Kidney glomerular epithelial cell (primary cell): ENCODE measurements at regions not wholly inside any gene's neighbourhood (a gene's known extent, or its start where the extent isn't known, plus 50 kb on each side); places are given as distances from the start of the nearest gene placed in this dataset.
A peak's percentile ranks its signal among the peaks of the same experiment; 100 is the strongest.

ENCODE experiments used
- DNase-seq: peaks from one replicate; lab custom pipeline; 2025; lab: John Stamatoyannopoulos, UW

- no peak for DNase-seq
Observed at GRCh38 chr1:106568201-106568974, 488.1 kb upstream of the PRMT6 start.

DNA sequence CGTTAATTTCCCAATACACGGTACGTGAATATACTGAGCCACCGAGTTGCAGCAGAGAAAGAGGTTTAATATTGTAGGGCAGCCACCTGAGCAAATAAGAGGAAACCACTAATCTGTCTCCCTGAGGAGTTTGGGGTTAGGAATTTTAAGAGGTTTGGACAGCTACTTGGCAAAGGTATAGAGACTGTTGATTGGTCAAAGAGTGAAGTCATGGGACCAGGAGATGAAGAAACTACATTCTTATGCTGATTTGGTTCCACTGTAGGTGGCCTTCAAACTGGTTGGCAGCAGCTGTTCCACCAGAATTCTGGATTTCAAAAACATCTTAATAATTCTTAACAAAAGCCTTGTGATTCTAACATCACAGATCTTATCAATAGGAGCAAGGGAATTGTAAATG is 485.4 kb upstream of the PRMT6 start:
- DNase-seq, result no peak

GRCh38 chr1:106584107-106584506 is 472.4 kb upstream of the PRMT6 start:
- DNase-seq, result peak; percentile 67

DNA sequence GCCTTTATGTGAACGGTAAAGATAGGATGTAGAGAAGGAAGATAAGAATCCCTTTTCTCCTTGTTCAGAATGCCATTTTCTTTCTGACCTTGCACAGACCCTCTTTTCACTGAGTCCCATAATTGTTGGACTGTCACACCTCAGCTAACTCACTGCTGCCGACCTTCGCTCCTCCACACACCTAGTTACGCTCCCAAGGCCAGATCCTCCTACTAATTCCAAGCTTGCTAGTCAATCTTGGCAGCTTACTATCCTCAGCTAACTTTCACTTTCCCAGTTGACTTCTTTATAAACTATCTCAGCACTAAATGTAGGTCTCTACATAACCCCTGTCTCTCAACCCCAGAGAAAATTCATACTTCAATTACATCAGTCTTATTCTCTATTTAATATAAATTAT is 471.8 kb upstream of the PRMT6 start:
- DNase-seq, result peak; percentile 81

- no peak for DNase-seq
Observed at GRCh38 chr1:106600626-106601025, 455.8 kb upstream of the PRMT6 start.

DNA sequence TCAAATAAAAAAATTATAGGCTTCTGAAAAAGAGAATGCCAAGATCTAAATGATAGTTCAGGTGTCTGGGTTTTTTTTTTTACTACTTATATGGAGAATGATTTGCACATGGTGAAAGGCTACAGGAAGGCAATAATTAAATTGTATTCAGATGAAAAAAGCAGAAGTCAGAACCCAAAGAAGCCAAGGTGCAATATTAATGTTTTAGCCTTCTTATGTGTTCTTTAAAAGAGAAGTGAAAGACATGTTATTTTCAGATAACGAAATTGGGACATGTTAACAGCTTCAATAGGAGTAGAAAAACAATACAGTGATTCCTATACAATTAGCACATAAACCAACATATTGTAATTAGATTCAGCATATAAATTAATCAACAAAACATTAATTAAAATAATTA is 452.9 kb upstream of the PRMT6 start:
- DNase-seq, result no peak

GRCh38 chr1:106608841-106609240 is 447.6 kb upstream of the PRMT6 start:
- peak; percentile 64 for DNase-seq

DNA sequence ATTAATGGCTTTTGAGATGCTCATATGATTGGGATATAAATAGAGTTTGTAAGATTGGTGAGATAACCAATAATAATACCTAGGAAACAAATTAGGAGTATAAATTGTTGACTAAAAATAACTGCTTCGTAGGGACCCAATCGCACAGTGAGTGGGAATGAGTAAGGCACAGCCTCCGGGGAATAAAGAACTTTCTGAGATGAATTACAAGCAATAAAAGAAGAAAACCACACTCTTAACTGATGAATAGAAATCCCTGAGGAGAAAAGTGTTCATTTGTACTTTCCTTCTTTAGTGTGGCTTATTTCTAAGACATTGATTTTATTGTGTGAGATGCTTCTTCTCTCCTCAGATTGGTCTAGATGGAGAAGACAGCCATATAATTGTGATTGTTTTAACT is 443.4 kb upstream of the PRMT6 start:
- DNase-seq, result no peak

- no peak for DNase-seq
Observed at GRCh38 chr1:106613861-106614260, 442.6 kb upstream of the PRMT6 start.

DNA sequence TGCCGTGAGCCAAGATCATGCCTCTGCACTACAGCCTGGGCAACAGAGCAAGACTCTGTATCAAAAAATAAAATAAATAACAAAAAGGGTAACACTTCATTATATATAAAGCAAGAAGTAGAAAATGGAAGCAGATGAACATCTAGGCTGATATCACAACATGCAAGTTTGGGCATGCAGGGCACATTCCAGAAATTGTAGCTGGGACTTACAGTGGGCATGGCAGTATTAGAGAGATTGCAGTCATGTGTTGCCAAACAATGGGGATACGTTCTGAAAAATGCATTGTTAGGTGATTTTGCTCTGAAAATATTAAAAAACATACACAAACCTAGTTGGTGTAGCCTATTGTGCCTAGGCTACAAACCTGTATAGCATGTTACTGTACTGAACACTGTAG is 441.0 kb upstream of the PRMT6 start:
- no peak for DNase-seq

DNA sequence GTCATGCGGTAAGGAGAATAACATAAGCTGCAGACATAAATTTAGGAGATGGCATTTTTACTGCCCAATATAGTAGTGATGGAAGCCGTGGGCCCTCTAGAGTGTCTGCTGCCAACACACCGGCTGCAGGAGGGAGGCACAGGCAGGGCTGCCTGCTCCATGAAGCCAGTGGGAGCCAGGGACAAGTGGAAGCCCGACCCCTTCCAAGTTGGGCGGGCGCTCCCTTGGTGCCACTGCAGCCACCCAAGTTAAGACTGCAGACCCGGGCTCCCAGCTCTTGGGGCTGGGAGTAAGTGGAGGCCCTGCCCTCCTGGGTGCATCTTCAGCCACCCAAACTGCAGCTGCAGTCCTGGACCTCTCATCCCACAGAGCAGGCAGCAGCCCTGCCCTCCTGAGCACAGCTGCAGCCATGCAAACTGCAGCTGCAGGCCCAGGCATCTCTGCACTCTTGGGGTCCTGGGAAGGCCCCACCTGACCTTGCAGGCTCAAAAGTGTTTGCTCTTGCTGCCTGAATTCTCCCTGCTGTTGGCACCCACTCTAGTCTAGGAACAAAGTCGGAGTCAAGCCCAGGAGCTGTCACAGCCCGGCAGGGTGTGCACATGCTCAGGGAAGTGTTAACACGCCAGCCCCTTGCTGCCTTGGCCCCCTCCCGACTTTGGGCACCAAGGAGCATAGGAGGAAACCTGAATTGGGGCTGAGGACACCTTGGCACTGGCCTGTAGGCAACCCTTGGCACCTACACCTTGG is 437.2 kb upstream of the PRMT6 start:
- no peak for DNase-seq

DNA sequence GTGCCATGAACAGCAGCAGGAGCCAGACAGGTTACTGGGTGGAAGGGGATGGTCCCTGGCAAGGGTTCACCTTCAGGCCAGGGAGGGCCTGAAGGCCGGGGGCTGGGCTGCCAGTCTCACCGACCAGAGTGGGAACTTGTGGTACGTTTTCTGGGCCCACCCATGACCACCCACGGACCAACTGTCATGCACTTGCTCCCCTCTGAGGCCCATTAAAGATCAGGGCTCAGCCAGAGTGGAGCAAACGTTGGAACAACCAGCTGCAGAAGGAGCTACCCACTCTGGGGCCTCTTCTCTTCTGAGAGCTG is 436.7 kb upstream of the PRMT6 start:
- DNase-seq, result no peak

- peak; percentile 84 for DNase-seq
Observed at GRCh38 chr1:106620521-106620954, 435.9 kb upstream of the PRMT6 start.

DNA sequence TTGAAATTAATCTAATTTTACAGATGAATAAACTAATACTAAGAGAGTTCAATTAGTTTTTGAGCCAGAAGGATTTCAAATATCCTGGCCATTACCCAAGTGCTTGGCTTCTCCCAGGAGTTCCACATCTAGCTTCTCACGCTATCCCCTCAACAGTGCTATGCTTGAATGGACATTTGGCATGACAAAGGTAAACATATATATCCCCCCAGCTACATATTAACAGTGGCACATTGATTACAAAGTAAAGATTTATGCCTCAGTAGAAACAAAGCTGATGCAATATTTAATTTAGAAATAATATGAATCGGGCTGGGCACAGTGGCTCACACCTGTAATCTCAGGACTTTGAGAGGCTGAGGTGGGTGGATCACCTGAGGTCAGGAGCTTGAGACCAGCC is 434.6 kb upstream of the PRMT6 start:
- DNase-seq, result peak; percentile 53

- no peak for DNase-seq
Observed at GRCh38 chr1:106637566-106637965, 418.9 kb upstream of the PRMT6 start.

DNA sequence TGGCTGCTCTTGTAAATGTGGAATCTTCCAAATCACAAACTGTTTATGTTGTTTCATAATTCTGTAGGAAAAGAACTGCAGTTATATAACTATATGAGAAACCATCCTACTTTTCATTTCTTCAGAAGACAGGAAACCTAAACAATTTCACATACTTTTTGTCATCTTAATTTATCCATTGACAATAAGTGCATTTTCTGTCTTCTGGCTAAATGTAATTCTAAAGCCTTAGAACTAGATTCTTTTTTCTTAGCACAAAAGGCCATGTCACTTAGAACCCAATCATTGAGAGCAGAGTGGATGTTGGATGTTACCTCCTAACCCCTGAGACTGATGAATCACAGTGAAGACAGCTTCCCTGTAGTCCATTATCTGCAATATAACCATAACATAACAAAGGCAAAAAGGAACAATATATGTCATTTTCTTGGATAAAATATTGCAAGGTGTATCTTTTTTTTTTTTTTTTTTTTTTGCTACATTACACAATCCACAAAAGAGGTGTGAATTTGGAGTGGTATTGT is 410.2 kb upstream of the PRMT6 start:
- no peak for DNase-seq

GRCh38 chr1:106646816-106647215 is 409.7 kb upstream of the PRMT6 start:
- no peak for DNase-seq

- no peak for DNase-seq
Observed at GRCh38 chr1:106651028-106651762, 405.3 kb upstream of the PRMT6 start.

GRCh38 chr1:106659490-106660244 is 396.8 kb upstream of the PRMT6 start:
- DNase-seq, result no peak

DNA sequence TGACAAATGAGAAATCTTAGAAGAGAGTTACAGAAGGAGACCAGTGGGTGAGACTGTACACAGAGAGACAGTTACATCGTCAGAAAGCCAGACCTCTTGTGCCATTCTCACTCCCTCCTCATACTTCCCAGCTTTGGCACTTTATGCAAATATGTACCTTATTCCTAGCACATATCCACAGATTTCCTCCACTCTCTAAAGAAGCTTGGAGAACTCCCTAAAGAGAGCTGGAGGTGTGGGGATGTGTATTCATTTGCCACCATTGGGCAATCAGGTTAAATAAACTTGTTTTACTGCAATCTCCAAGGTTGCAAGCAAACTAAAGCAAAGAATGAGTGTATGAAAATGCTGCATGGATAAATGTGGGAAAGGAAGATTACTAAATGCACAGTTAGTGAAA is 380.9 kb upstream of the PRMT6 start:
- no peak for DNase-seq

DNA sequence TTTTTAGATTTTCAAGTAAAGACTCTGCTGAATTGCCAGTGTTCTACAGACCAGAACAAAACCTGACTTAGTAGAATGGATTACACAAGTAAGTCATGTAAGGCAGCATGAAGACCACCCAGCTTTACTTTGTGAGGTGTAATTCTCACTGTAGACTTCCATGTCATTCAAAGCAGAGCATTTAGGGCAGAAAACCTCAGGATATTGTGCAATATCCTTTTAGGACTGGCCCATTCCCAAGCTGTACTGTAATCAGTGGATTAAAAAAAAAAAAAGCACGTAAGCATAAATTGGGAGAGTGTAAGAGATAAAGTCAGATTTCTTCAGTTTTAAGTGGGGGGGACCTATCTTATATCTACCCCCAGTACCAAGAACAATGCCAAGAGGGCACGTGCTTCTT is 380.5 kb upstream of the PRMT6 start:
- no peak for DNase-seq

- no peak for DNase-seq
Observed at GRCh38 chr1:106677181-106677580, 379.3 kb upstream of the PRMT6 start.
